Neural cell (in vitro differentiated cells): ENCODE measurements at regions not wholly inside any gene's neighbourhood (a gene's known extent, or its start where the extent isn't known, plus 50 kb on each side); places are given as distances from the start of the nearest gene placed in this dataset.

ENCODE experiments used
- EP300 ChIP-seq: fragments of 450-650 bp; conservative IDR thresholded peaks from 2 replicates; pipeline ENCODE4 v1.6.1; 2014; ENCODE audit warnings: antibody characterized with exemption, mild to moderate bottlenecking, moderate library complexity; ENCODE audit not compliant: poor library complexity, severe bottlenecking
- EZH2 ChIP-seq: fragments of 200-600, 300-800 bp; shearing (Covaris generic), sonication (generic); IDR thresholded peaks from 2 replicates; pipeline ENCODE4 v1.6.1; 2014; ENCODE audit warnings: antibody characterized with exemption, low read length, borderline replicate concordance, mild to moderate bottlenecking; ENCODE audit not compliant: insufficient read depth, poor library complexity, severe bottlenecking
- POLR2AphosphoS5 ChIP-seq: IDR thresholded peaks from 2 replicates; pipeline ENCODE4 v1.6.1; 2012
- TAF1 ChIP-seq: IDR thresholded peaks from 2 replicates; pipeline ENCODE4 v1.6.1; 2012; ENCODE audit warnings: low read depth
- TF ChIP-seq, protein P1 (sequence below): fragments of 450-650 bp; IDR thresholded peaks from 2 replicates; pipeline ENCODE4 v1.5.1; 2014; ENCODE audit warnings: antibody characterized with exemption, mild to moderate bottlenecking, moderate library complexity; ENCODE audit not compliant: poor library complexity, severe bottlenecking

DNA sequence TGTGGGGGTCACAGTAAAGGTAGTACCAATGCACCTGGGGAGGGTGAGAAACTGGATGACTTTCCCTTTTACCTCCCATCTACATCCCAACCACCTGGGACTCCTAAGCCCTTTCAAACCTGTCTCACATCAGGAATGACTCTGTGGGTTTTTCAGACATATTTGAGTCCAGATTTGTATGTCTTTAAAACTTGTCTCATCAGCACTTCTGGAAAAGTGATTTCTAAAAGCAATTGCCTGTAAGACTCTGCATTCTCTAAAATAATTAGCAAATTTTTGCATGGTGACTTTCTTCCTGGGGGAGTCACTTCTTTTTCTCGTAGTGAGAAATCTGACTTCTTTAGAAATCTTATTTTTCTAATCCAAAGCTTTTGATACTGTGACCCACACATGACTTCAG is 1553.0 kb upstream of the PIK3C3 start:
- TF ChIP-seq, protein P1, sequence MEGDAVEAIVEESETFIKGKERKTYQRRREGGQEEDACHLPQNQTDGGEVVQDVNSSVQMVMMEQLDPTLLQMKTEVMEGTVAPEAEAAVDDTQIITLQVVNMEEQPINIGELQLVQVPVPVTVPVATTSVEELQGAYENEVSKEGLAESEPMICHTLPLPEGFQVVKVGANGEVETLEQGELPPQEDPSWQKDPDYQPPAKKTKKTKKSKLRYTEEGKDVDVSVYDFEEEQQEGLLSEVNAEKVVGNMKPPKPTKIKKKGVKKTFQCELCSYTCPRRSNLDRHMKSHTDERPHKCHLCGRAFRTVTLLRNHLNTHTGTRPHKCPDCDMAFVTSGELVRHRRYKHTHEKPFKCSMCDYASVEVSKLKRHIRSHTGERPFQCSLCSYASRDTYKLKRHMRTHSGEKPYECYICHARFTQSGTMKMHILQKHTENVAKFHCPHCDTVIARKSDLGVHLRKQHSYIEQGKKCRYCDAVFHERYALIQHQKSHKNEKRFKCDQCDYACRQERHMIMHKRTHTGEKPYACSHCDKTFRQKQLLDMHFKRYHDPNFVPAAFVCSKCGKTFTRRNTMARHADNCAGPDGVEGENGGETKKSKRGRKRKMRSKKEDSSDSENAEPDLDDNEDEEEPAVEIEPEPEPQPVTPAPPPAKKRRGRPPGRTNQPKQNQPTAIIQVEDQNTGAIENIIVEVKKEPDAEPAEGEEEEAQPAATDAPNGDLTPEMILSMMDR, result no peak
- TF ChIP-seq TAF1 (no peak), EP300 (no peak), EZH2 (no peak), POLR2AphosphoS5 (no peak)
